Common myeloid progenitor, CD34-positive (primary cell): ENCODE measurements at regions not wholly inside any gene's neighbourhood (a gene's known extent, or its start where the extent isn't known, plus 50 kb on each side); places are given as distances from the start of the nearest gene placed in this dataset.

Experiments used
- CTCF ChIA-PET: fragments of 350-600 bp; sonication (Branson Sonifier 250); formaldehyde crosslinking; loops from one replicate; lab custom pipeline; 2021; ENCODE audit warnings: antibody characterized with exemption; lab: Charles Lee
- POLR2A ChIA-PET: fragments of 350-600 bp; sonication (Branson Sonifier 250); formaldehyde crosslinking; loops from one replicate; lab custom pipeline; 2021; ENCODE audit warnings: antibody characterized with exemption; lab: Charles Lee
- DNase-seq, 3 donors: peaks; one replicate each; pipeline versions ENCODE4 v3.0.0 to v3.0.0-alpha.2; 2013
- H3K27ac ChIP-seq, 2 experiments: 1 replicate in 1 of 2; 2 replicates in 1 of 2; pipeline ENCODE4 v1.7.0; 2013; ENCODE audit warnings: inconsistent platforms in 2 of 2, low read length in 2 of 2, mild to moderate bottlenecking in 2 of 2, low read depth in 1 of 2, moderate library complexity in 1 of 2; ENCODE audit not compliant: severe bottlenecking in 2 of 2, insufficient read depth in 1 of 2, poor library complexity in 1 of 2
- H3K27me3 ChIP-seq, 5 experiments: replicated peaks in 2 of 5; 1 replicate in 3 of 5; 2 replicates in 2 of 5; pipeline versions ENCODE4 v1.6.1 to v1.7.0; 2013; ENCODE audit warnings: low read length in 4 of 5, mild to moderate bottlenecking in 2 of 5, moderate library complexity in 2 of 5, inconsistent platforms in 1 of 5; ENCODE audit not compliant: insufficient read depth in 5 of 5, control insufficient read depth in 4 of 5
- H3K36me3 ChIP-seq, 4 experiments: 1 replicate in 2 of 4; 2 replicates in 2 of 4; pipeline versions ENCODE4 v1.6.1 to v1.7.0; 2013; ENCODE audit warnings: low read length in 3 of 4, control low read depth in 1 of 4, mild to moderate bottlenecking in 1 of 4; ENCODE audit not compliant: control insufficient read depth in 4 of 4, insufficient read depth in 4 of 4
- H3K4me1 ChIP-seq, 4 experiments: 1 replicate in 3 of 4; 2 replicates in 1 of 4; pipeline versions ENCODE4 v1.6.1 to v1.7.1; 2013; ENCODE audit warnings: low read length in 3 of 4, mild to moderate bottlenecking in 3 of 4, control low read depth in 1 of 4, inconsistent platforms in 1 of 4, moderate library complexity in 1 of 4; ENCODE audit not compliant: control insufficient read depth in 4 of 4, insufficient read depth in 4 of 4; ENCODE audit errors: control extremely low read depth in 1 of 4
- H3K4me3 ChIP-seq, 7 experiments: 1 replicate in 4 of 7; 2 replicates in 3 of 7; pipeline versions ENCODE4 v1.5.1 to v1.7.0; 2013; ENCODE audit warnings: mild to moderate bottlenecking in 7 of 7, low read length in 6 of 7, moderate library complexity in 6 of 7, inconsistent platforms in 2 of 7, low read depth in 2 of 7, control low read depth in 1 of 7; ENCODE audit not compliant: insufficient read depth in 4 of 7, control insufficient read depth in 1 of 7; ENCODE audit errors: extremely low read depth in 1 of 7
- H3K9me3 ChIP-seq, 5 experiments: 1 replicate in 4 of 5; 2 replicates in 1 of 5; pipeline versions ENCODE4 v1.6.1 to v1.7.1; 2013; ENCODE audit warnings: low read length in 4 of 5, mild to moderate bottlenecking in 2 of 5, inconsistent platforms in 1 of 5, low read depth in 1 of 5, moderate library complexity in 1 of 5; ENCODE audit not compliant: control insufficient read depth in 4 of 5, insufficient read depth in 2 of 5; ENCODE audit errors: control extremely low read depth in 1 of 5
- WGBS: methylation state at CpG from one replicate; pipeline ENCODE4 v1.1.5; 2013; ENCODE audit not compliant: insufficient coverage; 5-methylcytosine and 5-hydroxymethylcytosine counted together

GRCh38 chr3:44050101-44050500 lies 191.6 kb upstream of the TOPAZ1 start:
- Histone ChIP-seq H3K4me3 (no peak overlapping the region), H3K9me3 (no peaks in the 10 kb centered on the region), H3K27ac (no peak overlapping the region), H3K27me3 (peaks cover 0 to 2% (median 0%) of the 10 kb centered on the region in 5 experiments), H3K4me1 (peaks cover 6 to 21% (median 17%) of the 10 kb centered on the region in 4 experiments), H3K36me3 (no peaks in the 10 kb centered on the region)
- whole genome bisulfite sequencing, result 99% methylated on average over 7 of the region's 9 CpGs
- ChIA-PET POLR2A (no interaction called here), CTCF (interaction anchor here (1.0 kb wide), 1 partner anchor 10 kb away, joined by 4 read pairs; no protein-coding TSS in a partner anchor)
- DNase-seq, result no peak

DNA sequence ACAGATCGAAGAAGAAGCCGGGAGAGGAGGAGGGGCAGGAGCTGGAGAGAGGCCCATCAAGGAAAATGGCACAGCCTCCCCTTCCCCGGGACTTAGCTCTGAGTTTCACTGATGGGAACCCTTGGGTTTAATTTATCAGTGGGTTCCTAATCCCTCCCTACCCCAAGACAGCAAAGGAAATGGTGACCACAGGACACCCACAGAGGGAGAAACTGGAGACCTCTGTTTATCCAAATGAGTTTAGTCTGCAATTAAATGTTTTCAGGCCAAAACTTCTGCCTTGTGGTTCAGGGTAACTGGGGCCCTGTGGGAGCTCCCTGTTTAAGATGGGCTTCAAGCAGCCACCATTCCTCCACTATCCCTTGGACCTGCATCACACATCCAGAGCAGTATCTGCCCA lies 190.8 kb upstream of the TOPAZ1 start:
- POLR2A ChIA-PET, result no interaction called here
- no peak for DNase-seq
- WGBS, result 95% methylated on average over 3 of the region's 3 CpGs
- Histone ChIP-seq H3K27me3 (peaks cover 0 to 2% (median 0%) of the 10 kb centered on the region in 5 experiments), H3K27ac (no peak overlapping the region), H3K4me3 (no peak overlapping the region), H3K36me3 (no peaks in the 10 kb centered on the region), H3K9me3 (no peaks in the 10 kb centered on the region), H3K4me1 (peaks cover 3 to 15% (median 12%) of the 10 kb centered on the region in 4 experiments)
- CTCF ChIA-PET, result interaction anchor here (1.0 kb wide), 1 partner anchor 11 kb away, joined by 4 read pairs; no protein-coding TSS in a partner anchor

DNA sequence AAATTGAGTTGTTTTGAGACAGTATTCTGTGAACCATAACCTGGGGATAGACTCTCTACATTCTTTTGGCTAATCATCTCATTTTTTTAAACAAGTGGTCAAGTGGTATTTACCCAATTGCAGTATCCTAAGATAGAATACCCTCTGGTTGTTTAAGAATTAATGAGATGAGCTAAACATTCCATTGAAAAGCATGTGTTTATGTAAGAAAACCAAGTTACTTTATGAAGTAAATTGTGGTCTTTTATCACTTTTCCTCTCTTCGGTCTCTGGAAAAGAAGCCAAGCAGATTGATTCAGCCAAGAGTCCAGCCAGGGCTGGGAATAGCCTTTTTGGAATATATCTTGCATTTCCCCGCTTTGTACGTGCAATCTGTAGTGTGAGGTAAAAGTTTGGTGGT lies 185.7 kb upstream of the TOPAZ1 start:
- peaks cover 0 to 5% (median under 1%) of the 10 kb centered on the region in 4 experiments for H3K4me1 ChIP-seq
- H3K9me3 ChIP-seq, result no peaks in the 10 kb centered on the region
- WGBS, result 97% methylated on average over 3 of the region's 3 CpGs
- ChIA-PET CTCF (no interaction called here), POLR2A (interaction anchor here (0.6 kb wide), 1 partner anchor 1249 kb away, joined by 9 read pairs; no protein-coding TSS in a partner anchor)
- no peaks in the 10 kb centered on the region for H3K36me3 ChIP-seq
- H3K4me3 ChIP-seq, result no peak overlapping the region
- H3K27ac ChIP-seq, result no peak overlapping the region
- DNase-seq, result no peak
- H3K27me3 ChIP-seq, result peaks cover 0 to 4% (median 4%) of the 10 kb centered on the region in 5 experiments

DNA sequence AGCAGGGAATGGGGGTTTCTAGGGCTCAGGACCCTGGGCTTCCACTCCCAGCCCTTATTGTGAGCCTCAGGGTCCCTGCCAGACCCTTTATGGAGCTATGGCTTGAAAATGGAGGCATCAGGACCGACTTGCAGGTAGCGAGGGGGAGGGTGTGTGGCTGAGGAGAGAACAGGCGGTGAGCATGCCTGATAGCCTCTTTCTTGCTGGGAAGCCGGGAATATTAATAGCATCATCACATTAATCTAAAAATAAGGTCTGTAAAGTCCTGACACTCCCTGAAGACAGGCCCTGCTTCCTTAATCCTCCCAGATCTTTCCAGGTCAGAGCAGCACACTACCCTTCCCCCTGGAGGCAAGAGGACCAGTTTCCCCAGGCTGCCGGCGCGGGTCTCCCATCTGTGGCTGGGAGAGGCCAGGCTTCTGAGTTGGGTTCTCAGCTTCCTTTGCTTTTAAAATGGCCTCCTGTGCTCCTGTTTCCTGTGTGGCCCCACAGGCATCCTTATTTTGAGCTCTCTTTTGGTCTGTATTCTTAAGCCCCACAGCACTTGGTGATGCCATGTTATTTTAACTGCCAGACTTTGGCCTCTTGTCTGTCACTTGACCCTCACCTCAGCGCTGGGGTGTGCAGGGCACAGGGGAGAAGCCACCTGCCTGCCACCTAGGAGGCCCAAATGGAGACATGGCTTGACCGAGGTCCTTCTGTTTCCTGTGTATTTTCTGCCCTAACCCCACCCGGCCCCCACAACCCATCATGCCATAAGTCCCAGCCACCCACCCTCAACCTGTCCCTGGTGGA lies 185.0 kb upstream of the TOPAZ1 start:
- 96% methylated on average over 9 of the region's 10 CpGs for WGBS

DNA sequence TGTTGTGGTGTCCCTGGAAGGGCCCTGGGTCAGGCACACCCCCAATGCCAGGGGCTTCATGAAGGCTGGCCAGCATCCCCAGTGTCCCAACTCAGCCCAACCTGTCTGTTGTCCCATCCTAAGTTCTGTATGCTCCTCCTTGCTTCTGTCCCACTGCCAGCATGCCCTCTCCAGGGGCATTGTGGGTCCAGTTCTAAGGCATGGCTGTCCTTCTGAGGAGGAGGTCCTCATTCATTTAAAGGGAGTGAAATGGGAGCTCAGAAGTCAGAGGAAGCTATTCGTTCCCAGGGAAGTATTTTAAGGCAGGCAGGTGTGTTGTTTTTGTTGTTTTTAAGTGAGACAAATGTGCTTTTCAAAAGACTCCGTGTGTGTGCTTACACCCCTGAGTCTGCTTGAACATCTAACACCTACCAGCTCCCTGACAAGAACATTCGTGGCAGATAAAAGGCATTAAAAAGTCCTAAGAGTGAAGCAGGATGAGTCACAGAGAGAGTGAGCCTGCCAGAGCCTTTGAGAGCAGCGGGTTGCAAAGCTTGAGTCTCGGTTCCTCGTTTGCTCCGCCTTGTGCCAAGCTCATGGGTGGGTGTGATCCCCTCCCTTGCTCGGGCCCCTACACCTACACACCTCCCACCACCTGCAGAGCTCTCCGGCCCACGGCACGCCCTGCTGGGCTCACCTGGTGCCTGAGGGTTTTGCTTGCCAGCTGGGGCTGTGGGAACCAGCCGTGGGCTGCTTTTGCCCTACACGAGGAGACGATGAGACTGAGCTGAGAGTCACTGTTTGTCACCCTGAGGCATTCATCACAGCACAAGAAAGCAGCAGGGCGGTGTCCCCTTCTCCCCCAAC lies 183.4 kb upstream of the TOPAZ1 start:
- Histone ChIP-seq H3K27ac (no peak overlapping the region), H3K9me3 (no peaks in the 10 kb centered on the region), H3K36me3 (no peaks in the 10 kb centered on the region), H3K4me3 (no peak overlapping the region), H3K27me3 (peaks cover 0 to 10% (median 4%) of the 10 kb centered on the region in 5 experiments), H3K4me1 (no peaks in the 10 kb centered on the region)
- POLR2A ChIA-PET, result no interaction called here
- 64% methylated on average over 5 of the region's 15 CpGs for WGBS
- CTCF ChIA-PET, result interaction anchor here (1.2 kb wide), 2 partner anchors 18 to 28 kb away, joined by 3 to 5 read pairs; no protein-coding TSS in a partner anchor
- DNase-seq, result peak in 1 of 3 donors; percentile 17

More for the DNA sequence above, 185.0 kb upstream of the TOPAZ1 start:
- DNase-seq, result no peak
- Histone ChIP-seq H3K27me3 (peaks cover 0 to 4% (median 4%) of the 10 kb centered on the region in 5 experiments), H3K4me3 (no peak overlapping the region), H3K27ac (no peak overlapping the region), H3K4me1 (no peaks in the 10 kb centered on the region), H3K36me3 (no peaks in the 10 kb centered on the region), H3K9me3 (no peaks in the 10 kb centered on the region)
- ChIA-PET CTCF (no interaction called here), POLR2A (no interaction called here)

DNA sequence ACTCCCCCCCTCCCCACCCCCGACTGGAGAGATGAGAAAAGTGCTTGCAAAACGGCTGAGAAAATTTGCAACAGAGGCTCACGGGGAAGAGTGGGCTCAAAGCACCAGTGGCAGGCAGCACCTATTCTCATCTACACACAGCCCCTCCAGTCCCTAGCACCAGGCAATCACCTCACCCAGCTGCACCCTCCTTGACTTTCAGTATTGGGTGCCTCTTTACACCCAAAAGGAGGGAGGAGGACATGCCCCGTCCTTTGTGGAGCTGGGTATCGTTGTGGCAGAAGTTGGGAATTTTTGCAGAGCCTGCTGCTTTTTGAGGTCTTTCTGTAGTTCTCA lies 182.8 kb upstream of the TOPAZ1 start:
- H3K27me3 ChIP-seq, result peaks cover 0 to 10% (median 4%) of the 10 kb centered on the region in 5 experiments
- POLR2A ChIA-PET, result no interaction called here
- no peaks in the 10 kb centered on the region for H3K4me1 ChIP-seq
- no peaks in the 10 kb centered on the region for H3K36me3 ChIP-seq
- DNase-seq, result no peak
- CTCF ChIA-PET, result interaction anchor here (1.2 to 1.5 kb wide), 3 partner anchors 11 to 27 kb away, joined by 3 to 5 read pairs (median 3); no protein-coding TSS in a partner anchor
- 80% methylated on average over 1 of the region's 5 CpGs for WGBS
- no peak overlapping the region for H3K4me3 ChIP-seq
- H3K27ac ChIP-seq, result no peak overlapping the region
- H3K9me3 ChIP-seq, result no peaks in the 10 kb centered on the region
